ENCODE measurements at regions not wholly inside any gene's neighbourhood (a gene's known extent, or its start where the extent isn't known, plus 50 kb on each side); places are given as distances from the start of the nearest gene placed in this dataset.
"Not testable (repeated sequence)": the region's sequence is repeated elsewhere in the genome, so short reads cannot be mapped to it uniquely, and the experiment has no call there.

GRCh38 chr5:8561854-8562253, 692.9 kb downstream of the MTRR start:
- no peak for ATAC-seq
- TF ChIP-seq TSHZ2 (CRISPR knock-in tag; IDR thresholded peaks at IDR 0.05) (peak; percentile 90; the same call in 1 of the 2 replicates), ESRRG (CRISPR knock-in tag; IDR thresholded peaks at IDR 0.05) (no peak), TCF4 (CRISPR knock-in tag; IDR thresholded peaks at IDR 0.05; ENCODE audit: borderline replicate concordance) (peak; percentile 98), BACH2 (CRISPR knock-in tag; IDR thresholded peaks at IDR 0.05; ENCODE audit: borderline replicate concordance) (no peak), CSDC2 (CRISPR knock-in tag; IDR thresholded peaks at IDR 0.05) (no peak), OSR1 (CRISPR knock-in tag; IDR thresholded peaks at IDR 0.05) (no peak), POU6F1 (CRISPR knock-in tag; IDR thresholded peaks at IDR 0.05; ENCODE audit: borderline replicate concordance, low read depth) (no peak), PATZ1 (CRISPR knock-in tag; IDR thresholded peaks at IDR 0.05; ENCODE audit: borderline replicate concordance) (no peak), GLIS3 (CRISPR knock-in tag; IDR thresholded peaks at IDR 0.05) (peak; percentile 47; the same call in 1 of the 2 replicates), TOX (CRISPR knock-in tag; IDR thresholded peaks at IDR 0.05; ENCODE audit: borderline replicate concordance) (no peak), ZNF565 (CRISPR knock-in tag; conservative IDR thresholded peaks at IDR 0.05; ENCODE audit: low read depth) (peak; percentile 62; the same call in 1 of the 2 replicates), RARB (CRISPR knock-in tag; IDR thresholded peaks at IDR 0.05) (no peak), SNAI2 (CRISPR knock-in tag; IDR thresholded peaks at IDR 0.05) (0 out of 2 replicates have a peak, but pooled peaks have one; percentile 51), ZFP3 (CRISPR knock-in tag; IDR thresholded peaks at IDR 0.05) (no peak), ZFP30 (CRISPR knock-in tag; IDR thresholded peaks at IDR 0.05) (no peak), ZNF8 (CRISPR knock-in tag; IDR thresholded peaks at IDR 0.05) (no peak), CSRNP3 (CRISPR knock-in tag; IDR thresholded peaks at IDR 0.05) (peak; percentile 77; the same call in 1 of the 2 replicates), ISL1 (CRISPR knock-in tag; IDR thresholded peaks at IDR 0.05) (peak; percentile 44), ARNTL (CRISPR knock-in tag; IDR thresholded peaks at IDR 0.05; ENCODE audit: borderline replicate concordance, low read depth) (no peak), CREB5 (CRISPR knock-in tag; IDR thresholded peaks at IDR 0.05; ENCODE audit: low read depth) (no peak), PPARA (CRISPR knock-in tag; IDR thresholded peaks at IDR 0.05; ENCODE audit: borderline replicate concordance) (no peak), ZC3H10 (CRISPR knock-in tag; IDR thresholded peaks at IDR 0.05) (no peak), ZNF70 (CRISPR knock-in tag; IDR thresholded peaks at IDR 0.05) (no peak)

- ATAC-seq: not testable (repeated sequence)
Measured at GRCh38 chr5:8563540-8563939, 694.6 kb downstream of the MTRR start.

GRCh38 chr5:8568858-8569257, 699.9 kb downstream of the MTRR start:
- ATAC-seq: no peak
- TF ChIP-seq TOX (CRISPR knock-in tag; IDR thresholded peaks at IDR 0.05; ENCODE audit: borderline replicate concordance) (no peak), TCF4 (CRISPR knock-in tag; IDR thresholded peaks at IDR 0.05; ENCODE audit: borderline replicate concordance) (no peak), OSR1 (CRISPR knock-in tag; IDR thresholded peaks at IDR 0.05) (no peak), ZNF565 (CRISPR knock-in tag; conservative IDR thresholded peaks at IDR 0.05; ENCODE audit: low read depth) (no peak), ARNTL (CRISPR knock-in tag; IDR thresholded peaks at IDR 0.05; ENCODE audit: borderline replicate concordance, low read depth) (no peak), PATZ1 (CRISPR knock-in tag; IDR thresholded peaks at IDR 0.05; ENCODE audit: borderline replicate concordance) (no peak), ESRRG (CRISPR knock-in tag; IDR thresholded peaks at IDR 0.05) (no peak), ZNF70 (CRISPR knock-in tag; IDR thresholded peaks at IDR 0.05) (no peak), TSHZ2 (CRISPR knock-in tag; IDR thresholded peaks at IDR 0.05) (no peak), SNAI2 (CRISPR knock-in tag; IDR thresholded peaks at IDR 0.05) (no peak), BACH2 (CRISPR knock-in tag; IDR thresholded peaks at IDR 0.05; ENCODE audit: borderline replicate concordance) (no peak), ZFP3 (CRISPR knock-in tag; IDR thresholded peaks at IDR 0.05) (no peak), ZC3H10 (CRISPR knock-in tag; IDR thresholded peaks at IDR 0.05) (no peak), CSDC2 (CRISPR knock-in tag; IDR thresholded peaks at IDR 0.05) (no peak)

All from SK-N-SH treated with all-trans-retinoic acid at 6 μM for 48 hours (cell line).